ENCODE measurements at regions not wholly inside any gene's neighbourhood (a gene's known extent, or its start where the extent isn't known, plus 50 kb on each side); places are given as distances from the start of the nearest gene placed in this dataset.

DNA sequence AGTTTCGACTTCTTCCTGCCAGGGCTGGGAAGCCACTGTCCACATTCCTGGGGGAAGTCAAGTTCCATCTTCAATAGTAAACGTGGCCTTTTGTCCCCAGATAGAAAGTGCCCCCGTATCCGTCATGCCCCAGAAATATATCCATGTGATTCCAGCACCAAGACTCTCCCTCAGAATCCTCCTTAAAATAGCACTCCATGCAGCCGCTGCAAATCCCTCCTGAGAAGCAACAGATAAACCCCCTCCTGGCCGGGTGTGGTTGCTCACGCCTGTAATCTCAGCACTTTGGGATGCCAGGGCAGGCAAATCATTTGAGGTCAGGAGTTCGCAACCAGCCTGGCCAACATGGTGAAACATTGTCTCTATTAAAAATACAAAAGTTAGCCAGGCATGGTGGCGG lies 126.1 kb downstream of the OLFM1 start:
- no peak overlapping the region for H3K27ac Mint-ChIP-seq (ENCODE audit: unreplicated experiment)
- DNase-seq (ENCODE audit: low spot score): peak; percentile 22

GRCh38 chr9:135214054-135214640 lies 126.7 kb downstream of the OLFM1 start:
- TF ChIP-seq, protein P1, sequence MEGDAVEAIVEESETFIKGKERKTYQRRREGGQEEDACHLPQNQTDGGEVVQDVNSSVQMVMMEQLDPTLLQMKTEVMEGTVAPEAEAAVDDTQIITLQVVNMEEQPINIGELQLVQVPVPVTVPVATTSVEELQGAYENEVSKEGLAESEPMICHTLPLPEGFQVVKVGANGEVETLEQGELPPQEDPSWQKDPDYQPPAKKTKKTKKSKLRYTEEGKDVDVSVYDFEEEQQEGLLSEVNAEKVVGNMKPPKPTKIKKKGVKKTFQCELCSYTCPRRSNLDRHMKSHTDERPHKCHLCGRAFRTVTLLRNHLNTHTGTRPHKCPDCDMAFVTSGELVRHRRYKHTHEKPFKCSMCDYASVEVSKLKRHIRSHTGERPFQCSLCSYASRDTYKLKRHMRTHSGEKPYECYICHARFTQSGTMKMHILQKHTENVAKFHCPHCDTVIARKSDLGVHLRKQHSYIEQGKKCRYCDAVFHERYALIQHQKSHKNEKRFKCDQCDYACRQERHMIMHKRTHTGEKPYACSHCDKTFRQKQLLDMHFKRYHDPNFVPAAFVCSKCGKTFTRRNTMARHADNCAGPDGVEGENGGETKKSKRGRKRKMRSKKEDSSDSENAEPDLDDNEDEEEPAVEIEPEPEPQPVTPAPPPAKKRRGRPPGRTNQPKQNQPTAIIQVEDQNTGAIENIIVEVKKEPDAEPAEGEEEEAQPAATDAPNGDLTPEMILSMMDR (IDR thresholded peaks at IDR 0.05): no peak
- no peaks in the 10 kb centered on the region for H3K9me3 Mint-ChIP-seq (ENCODE audit: low read depth)
- no peaks in the 10 kb centered on the region for H3K4me1 Mint-ChIP-seq (ENCODE audit: low read depth)
- peak; percentile 38 for DNase-seq (ENCODE audit: low spot score)
- H3K36me3 Mint-ChIP-seq (ENCODE audit: low read depth): no peaks in the 10 kb centered on the region
- H3K27ac Mint-ChIP-seq (ENCODE audit: unreplicated experiment): no peak overlapping the region
- peaks cover 58% of the 10 kb centered on the region for H3K27me3 Mint-ChIP-seq (ENCODE audit: low read depth)
- H3K4me3 Mint-ChIP-seq (ENCODE audit: unreplicated experiment): no peak overlapping the region

More for the DNA sequence above, 126.1 kb downstream of the OLFM1 start:
- TF ChIP-seq, protein P1 (IDR thresholded peaks at IDR 0.05): no peak
- H3K36me3 Mint-ChIP-seq (ENCODE audit: low read depth): no peaks in the 10 kb centered on the region
- no peaks in the 10 kb centered on the region for H3K4me1 Mint-ChIP-seq (ENCODE audit: low read depth)
- no peaks in the 10 kb centered on the region for H3K9me3 Mint-ChIP-seq (ENCODE audit: low read depth)
- no peak overlapping the region for H3K4me3 Mint-ChIP-seq (ENCODE audit: unreplicated experiment)
- peaks cover 55% of the 10 kb centered on the region for H3K27me3 Mint-ChIP-seq (ENCODE audit: low read depth)

DNA sequence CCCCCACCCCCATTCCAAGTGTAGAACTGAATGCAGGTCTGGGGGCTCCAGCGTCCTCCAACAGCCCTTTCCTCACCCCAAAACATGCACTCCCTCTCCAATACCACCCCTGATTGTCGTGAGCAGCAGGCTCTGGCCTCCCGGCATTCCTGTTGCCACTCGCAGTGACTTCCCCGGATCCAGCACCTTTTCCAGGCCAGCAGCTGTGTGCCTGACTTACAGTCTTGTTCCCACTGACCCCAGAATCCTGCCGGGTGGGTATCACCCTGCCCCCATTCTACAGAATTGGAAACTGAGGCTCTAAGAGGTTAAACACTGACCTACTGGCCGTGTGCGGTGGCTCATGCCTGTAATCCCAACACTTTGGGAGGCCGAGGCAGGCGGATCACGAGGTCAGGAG lies 127.2 kb downstream of the OLFM1 start:
- H3K27ac Mint-ChIP-seq (ENCODE audit: unreplicated experiment): no peak overlapping the region
- no peaks in the 10 kb centered on the region for H3K9me3 Mint-ChIP-seq (ENCODE audit: low read depth)
- peak; percentile 57 for DNase-seq (ENCODE audit: low spot score)
- no peaks in the 10 kb centered on the region for H3K36me3 Mint-ChIP-seq (ENCODE audit: low read depth)
- H3K4me3 Mint-ChIP-seq (ENCODE audit: unreplicated experiment): no peak overlapping the region
- no peaks in the 10 kb centered on the region for H3K4me1 Mint-ChIP-seq (ENCODE audit: low read depth)
- H3K27me3 Mint-ChIP-seq (ENCODE audit: low read depth): peaks cover 58% of the 10 kb centered on the region
- TF ChIP-seq, protein P1 (IDR thresholded peaks at IDR 0.05): no peak

- peak; percentile 86 for DNase-seq (ENCODE audit: low spot score)
- Mint-ChIP-seq H3K27me3 (ENCODE audit: low read depth) (peaks cover 51% of the 10 kb centered on the region), H3K4me3 (ENCODE audit: unreplicated experiment) (no peak overlapping the region), H3K9me3 (ENCODE audit: low read depth) (no peaks in the 10 kb centered on the region), H3K36me3 (ENCODE audit: low read depth) (no peaks in the 10 kb centered on the region), H3K4me1 (ENCODE audit: low read depth) (no peaks in the 10 kb centered on the region), H3K27ac (ENCODE audit: unreplicated experiment) (no peak overlapping the region)
- TF ChIP-seq, protein P1 (IDR thresholded peaks at IDR 0.05): no peak
These were observed 128.2 kb downstream of the OLFM1 start for GRCh38 chr9:135215571-135216161.

DNA sequence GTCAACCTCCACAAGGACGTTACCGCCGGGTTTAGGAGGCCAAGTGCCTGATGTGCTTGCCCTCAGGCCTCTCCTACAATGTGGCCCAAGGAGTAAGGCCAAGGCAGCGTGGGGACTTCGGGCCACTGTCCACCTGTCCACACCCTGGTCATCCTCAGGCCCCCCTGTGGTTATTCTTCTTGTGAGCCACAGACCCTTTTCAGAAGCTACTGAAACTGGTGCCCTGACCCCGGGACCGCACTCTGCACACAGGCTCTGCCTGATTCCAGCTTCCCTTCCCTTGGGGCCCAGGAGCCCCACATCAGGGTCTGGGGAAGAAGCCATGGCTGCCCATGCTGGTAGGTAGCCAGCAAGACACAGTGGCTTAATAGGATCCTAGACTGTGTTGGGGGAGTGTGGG lies 128.8 kb downstream of the OLFM1 start:
- TF ChIP-seq, protein P1 (IDR thresholded peaks at IDR 0.05): no peak

More for the DNA sequence above, 128.8 kb downstream of the OLFM1 start:
- Mint-ChIP-seq H3K4me1 (ENCODE audit: low read depth) (no peaks in the 10 kb centered on the region), H3K36me3 (ENCODE audit: low read depth) (no peaks in the 10 kb centered on the region), H3K27ac (ENCODE audit: unreplicated experiment) (no peak overlapping the region), H3K27me3 (ENCODE audit: low read depth) (peaks cover 49% of the 10 kb centered on the region), H3K9me3 (ENCODE audit: low read depth) (no peaks in the 10 kb centered on the region), H3K4me3 (ENCODE audit: unreplicated experiment) (no peak overlapping the region)
- no peak for DNase-seq (ENCODE audit: low spot score)
